Suprapubic skin (tissue), 4 donors: ENCODE measurements at regions not wholly inside any gene's neighbourhood (a gene's known extent, or its start where the extent isn't known, plus 50 kb on each side); places are given as distances from the start of the nearest gene placed in this dataset.

ENCODE experiments used
- DNase-seq, 2 donors: peaks; one replicate each; pipeline ENCODE4 v3.0.0-alpha.2; 2019; ENCODE audit warnings: low spot score in 2 of 2
- H3K27ac ChIP-seq: fragments of 200-600 bp; sonication (generic); one replicate; pipeline ENCODE4 v1.5.1; 2019
- H3K27me3 ChIP-seq: fragments of 200-600 bp; sonication (generic); one replicate; pipeline ENCODE4 v1.5.1; 2019
- H3K36me3 ChIP-seq: fragments of 200-600 bp; sonication (generic); one replicate; pipeline ENCODE4 v1.5.1; 2019
- H3K4me1 ChIP-seq: fragments of 200-600 bp; sonication (generic); one replicate; pipeline ENCODE4 v1.5.1; 2019
- H3K4me3 ChIP-seq: fragments of 200-600 bp; sonication (generic); one replicate; pipeline ENCODE4 v1.5.1; 2019; ENCODE audit warnings: mild to moderate bottlenecking
- H3K9me3 ChIP-seq: fragments of 200-600 bp; sonication (generic); one replicate; pipeline ENCODE4 v1.5.1; 2019
- CTCF ChIP-seq, 2 donors: fragments of 200-600 bp in 1 of 2; fragments of 450-650 bp in 1 of 2; sonication (generic) in 1 of 2; IDR thresholded peaks; one replicate each; pipeline ENCODE4 v1.5.1; 2016 to 2019; ENCODE audit warnings: antibody characterized with exemption in 2 of 2, mild to moderate bottlenecking in 1 of 2, moderate library complexity in 1 of 2
- EP300 ChIP-seq: sonication (generic); formaldehyde crosslinking; IDR thresholded peaks from one replicate; pipeline ENCODE4 v1.6.1; 2017; ENCODE audit warnings: antibody characterized with exemption
- POLR2A ChIP-seq, 2 donors: fragments of 450-650 bp; IDR thresholded peaks; one replicate each; pipeline ENCODE4 v1.6.1; 2017; ENCODE audit warnings: antibody characterized with exemption in 2 of 2, mild to moderate bottlenecking in 2 of 2, moderate library complexity in 2 of 2
- POLR2AphosphoS5 ChIP-seq, 3 donors: sonication (generic); formaldehyde crosslinking; IDR thresholded peaks; one replicate each; pipeline ENCODE4 v1.6.1; 2017; ENCODE audit warnings: antibody characterized with exemption in 3 of 3
- WGBS: methylation state at CpG from one replicate; pipeline ENCODE4 v1.1.5; 2018; 5-methylcytosine and 5-hydroxymethylcytosine counted together

- Histone ChIP-seq H3K27me3 (no peaks in the 10 kb centered on the region), H3K4me1 (no peaks in the 10 kb centered on the region), H3K4me3 (no peak overlapping the region), H3K36me3 (no peaks in the 10 kb centered on the region), H3K27ac (no peak overlapping the region), H3K9me3 (no peaks in the 10 kb centered on the region)
- DNase-seq: no peak
- WGBS: 53% methylated on average over 2 of the region's 2 CpGs
- no peak for TF ChIP-seq POLR2AphosphoS5 (IDR thresholded peaks at IDR 0.05)
- no peak for TF ChIP-seq CTCF (IDR thresholded peaks at IDR 0.05)
- TF ChIP-seq EP300: no peak
- TF ChIP-seq POLR2A (IDR thresholded peaks at IDR 0.05): no peak
Measured at GRCh38 chr12:87922736-87923135, 106.5 kb downstream of the C12orf50 start.

DNA sequence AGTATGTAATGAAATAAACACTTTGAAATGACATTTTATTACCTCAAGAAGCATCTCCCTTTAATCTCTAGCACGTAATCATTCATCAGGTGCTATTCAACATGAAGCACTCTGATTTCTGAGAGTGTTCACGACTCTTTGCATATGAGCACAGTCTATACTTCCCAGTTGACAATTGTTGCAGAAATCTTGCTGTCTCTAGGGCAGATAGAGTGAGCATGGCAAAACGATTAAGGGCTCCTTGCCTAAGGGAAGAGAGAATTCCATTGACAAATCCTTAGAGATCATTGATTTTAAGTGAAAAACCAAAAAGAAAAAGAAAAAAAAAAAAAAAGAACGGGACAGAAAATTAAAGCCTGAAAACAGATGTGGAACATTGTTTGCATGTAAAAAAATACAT, 107.6 kb downstream of the C12orf50 start:
- no peak for DNase-seq
- Histone ChIP-seq H3K27ac (no peak overlapping the region), H3K4me3 (no peak overlapping the region), H3K4me1 (no peaks in the 10 kb centered on the region), H3K9me3 (no peaks in the 10 kb centered on the region), H3K36me3 (no peaks in the 10 kb centered on the region), H3K27me3 (no peaks in the 10 kb centered on the region)
- WGBS: 50% methylated on average over 4 of the region's 4 CpGs
- TF ChIP-seq POLR2A (IDR thresholded peaks at IDR 0.05) (no peak), EP300 (no peak), POLR2AphosphoS5 (IDR thresholded peaks at IDR 0.05) (no peak), CTCF (IDR thresholded peaks at IDR 0.05) (no peak)

DNA sequence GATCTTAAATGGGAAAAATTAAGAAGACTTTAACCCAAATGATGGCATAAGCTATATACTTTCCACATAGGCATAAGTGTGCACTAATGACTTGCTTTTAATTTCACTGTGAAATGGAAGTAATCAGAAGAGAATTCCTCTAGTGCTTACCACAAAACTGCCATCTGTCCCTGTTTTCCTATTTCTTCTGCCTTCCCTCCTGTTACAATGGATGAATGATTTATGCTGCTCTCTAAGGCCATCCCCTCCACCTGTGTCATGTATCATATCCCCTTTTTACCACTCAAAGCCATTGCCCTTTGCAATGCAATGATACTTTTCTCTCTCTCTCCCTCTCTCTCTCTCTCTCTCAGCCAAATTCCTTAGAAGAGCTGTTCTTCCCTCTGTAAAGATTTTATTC, 109.1 kb downstream of the C12orf50 start:
- TF ChIP-seq POLR2A (IDR thresholded peaks at IDR 0.05): no peak
- TF ChIP-seq EP300: no peak
- no peak for TF ChIP-seq CTCF (IDR thresholded peaks at IDR 0.05)
- no peak for TF ChIP-seq POLR2AphosphoS5 (IDR thresholded peaks at IDR 0.05)
- Histone ChIP-seq H3K9me3 (no peaks in the 10 kb centered on the region), H3K4me1 (no peaks in the 10 kb centered on the region), H3K27me3 (no peaks in the 10 kb centered on the region), H3K36me3 (no peaks in the 10 kb centered on the region), H3K4me3 (no peak overlapping the region), H3K27ac (no peak overlapping the region)
- DNase-seq: no peak

DNA sequence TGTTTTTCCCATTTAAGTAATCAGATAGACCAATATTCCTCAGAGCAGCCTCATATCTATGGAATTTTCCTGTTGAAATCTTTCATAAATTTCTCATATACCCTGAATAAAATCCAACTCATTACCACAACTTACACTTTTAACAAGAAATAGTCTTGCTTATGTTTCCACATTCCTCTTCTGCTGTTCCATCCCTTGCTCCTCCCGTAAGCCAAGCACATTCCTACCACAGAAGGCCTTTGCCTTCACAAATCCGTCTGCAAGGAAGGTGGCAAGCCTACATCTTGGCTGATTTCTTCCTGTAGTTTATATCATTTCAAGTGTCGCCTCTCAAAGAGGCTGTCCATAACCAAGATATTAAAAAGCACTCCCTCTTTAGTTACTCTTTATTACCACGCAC, 127.7 kb downstream of the C12orf50 start:
- no peak overlapping the region for H3K27ac ChIP-seq
- H3K27me3 ChIP-seq: no peaks in the 10 kb centered on the region
- no peaks in the 10 kb centered on the region for H3K4me1 ChIP-seq
- no peak overlapping the region for H3K4me3 ChIP-seq
- H3K36me3 ChIP-seq: no peaks in the 10 kb centered on the region
- DNase-seq: no peak
- no peaks in the 10 kb centered on the region for H3K9me3 ChIP-seq
- WGBS: 90% methylated on average over 4 of the region's 4 CpGs
- no peak for TF ChIP-seq POLR2A (IDR thresholded peaks at IDR 0.05)
- TF ChIP-seq POLR2AphosphoS5 (IDR thresholded peaks at IDR 0.05): no peak

GRCh38 chr12:87897662-87898061, 131.5 kb downstream of the C12orf50 start:
- DNase-seq: no peak
- TF ChIP-seq POLR2A (IDR thresholded peaks at IDR 0.05): no peak
- no peak for TF ChIP-seq EP300
- no peak for TF ChIP-seq CTCF (IDR thresholded peaks at IDR 0.05)
- Histone ChIP-seq H3K36me3 (no peaks in the 10 kb centered on the region), H3K27ac (no peak overlapping the region), H3K4me3 (no peak overlapping the region), H3K27me3 (no peaks in the 10 kb centered on the region), H3K4me1 (no peaks in the 10 kb centered on the region), H3K9me3 (no peaks in the 10 kb centered on the region)
- 69% methylated on average over 3 of the region's 3 CpGs for WGBS

- Histone ChIP-seq H3K36me3 (no peaks in the 10 kb centered on the region), H3K4me1 (no peaks in the 10 kb centered on the region), H3K4me3 (no peak overlapping the region), H3K9me3 (no peaks in the 10 kb centered on the region), H3K27ac (no peak overlapping the region), H3K27me3 (no peaks in the 10 kb centered on the region)
- 31% methylated on average over 3 of the region's 3 CpGs for WGBS
- no peak for DNase-seq
- TF ChIP-seq POLR2AphosphoS5 (IDR thresholded peaks at IDR 0.05): no peak
- TF ChIP-seq EP300: no peak
- no peak for TF ChIP-seq POLR2A (IDR thresholded peaks at IDR 0.05)
- TF ChIP-seq CTCF (IDR thresholded peaks at IDR 0.05): no peak
Measured at GRCh38 chr12:87883806-87884205, 145.4 kb downstream of the C12orf50 start.
